ENCODE measurements at regions not wholly inside any gene's neighbourhood (a gene's known extent, or its start where the extent isn't known, plus 50 kb on each side); places are given as distances from the start of the nearest gene placed in this dataset.

DNA sequence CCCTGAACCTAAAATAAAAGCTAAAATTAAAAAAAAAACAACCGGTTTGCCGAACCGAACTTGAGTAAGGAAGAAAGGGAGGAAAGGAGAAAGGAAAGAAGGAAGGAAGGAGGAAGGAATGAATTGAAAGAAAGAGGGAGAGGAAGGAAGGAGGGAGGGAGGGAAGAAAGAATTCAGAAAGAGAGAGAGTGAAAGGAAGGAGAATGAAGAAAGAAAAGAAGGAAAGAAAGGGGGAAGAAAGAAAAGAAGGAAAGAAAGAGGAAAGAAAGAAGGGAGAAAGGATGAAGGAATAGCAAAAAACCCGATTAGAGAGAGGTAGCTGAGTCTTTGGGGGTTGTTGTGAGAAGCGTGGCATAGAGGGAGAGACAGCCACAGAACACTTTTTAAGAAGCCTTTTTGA is 121.4 kb downstream of the FGF18 start:
- no TSS peak for BruUV-seq (replicated peaks)
- H3K9me3 ChIP-seq (ENCODE audit: low read length): no peaks in the 10 kb centered on the region
- TF ChIP-seq ZKSCAN8 (CRISPR knock-in tag; IDR thresholded peaks at IDR 0.05; ENCODE audit: borderline replicate concordance) (no peak), FOXO1 (CRISPR knock-in tag; IDR thresholded peaks at IDR 0.05) (no peak), PHB2 (IDR thresholded peaks at IDR 0.05; ENCODE audit: partially characterized antibody) (no peak), TBX2 (CRISPR knock-in tag; IDR thresholded peaks at IDR 0.05; ENCODE audit: borderline replicate concordance) (no peak), ZNF264 (CRISPR knock-in tag; IDR thresholded peaks at IDR 0.05) (no peak), ZNF878 (CRISPR knock-in tag; IDR thresholded peaks at IDR 0.05) (no peak), KLF15 (CRISPR knock-in tag; IDR thresholded peaks at IDR 0.05; ENCODE audit: borderline replicate concordance) (no peak), FIP1L1 (IDR thresholded peaks at IDR 0.05; ENCODE audit: borderline replicate concordance, insufficient read depth, low read depth, low read length) (no peak), KLF9 (CRISPR knock-in tag; IDR thresholded peaks at IDR 0.05; ENCODE audit: low read depth) (no peak), ZNF678 (CRISPR knock-in tag; IDR thresholded peaks at IDR 0.05) (no peak)
- TF ChIP-seq, protein P1, sequence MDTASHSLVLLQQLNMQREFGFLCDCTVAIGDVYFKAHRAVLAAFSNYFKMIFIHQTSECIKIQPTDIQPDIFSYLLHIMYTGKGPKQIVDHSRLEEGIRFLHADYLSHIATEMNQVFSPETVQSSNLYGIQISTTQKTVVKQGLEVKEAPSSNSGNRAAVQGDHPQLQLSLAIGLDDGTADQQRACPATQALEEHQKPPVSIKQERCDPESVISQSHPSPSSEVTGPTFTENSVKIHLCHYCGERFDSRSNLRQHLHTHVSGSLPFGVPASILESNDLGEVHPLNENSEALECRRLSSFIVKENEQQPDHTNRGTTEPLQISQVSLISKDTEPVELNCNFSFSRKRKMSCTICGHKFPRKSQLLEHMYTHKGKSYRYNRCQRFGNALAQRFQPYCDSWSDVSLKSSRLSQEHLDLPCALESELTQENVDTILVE (CRISPR knock-in tag; IDR thresholded peaks at IDR 0.05): no peak
- ChIA-PET CTCF (ENCODE audit: low intra/inter-chr PET ratio, low total read pairs) (no interaction called here), POLR2A (no interaction called here)
- 57% methylated on average over 5 of the region's 5 CpGs for WGBS (ENCODE audit: low lambda C conversion rate)
- H3K4me1 ChIP-seq (ENCODE audit: insufficient read depth, low read length): no peaks in the 10 kb centered on the region
- H3K27me3 ChIP-seq (ENCODE audit: control insufficient read depth in 1 of 2, insufficient read depth in 2 of 2, low read length in 2 of 2): peaks cover 0 to 55% of the 10 kb centered on the region in 2 experiments; a peak in 2 of 5 replicates
- no peak overlapping the region for H3K4me2 ChIP-seq (ENCODE audit: low read depth, low read length)
- in situ Hi-C loops (cut with HindIII; ENCODE audit: extremely low pct_ligation_motif_present, low pct_unique_long_range_greater_than_20kb): no loop called here
- no peak for DNase-seq (ENCODE audit: low spot score)
- no peaks in the 10 kb centered on the region for H3K79me2 ChIP-seq (ENCODE audit: insufficient read depth, low read length)
- no peak for ATAC-seq
- H3K9ac ChIP-seq (ENCODE audit: insufficient read depth, low read depth, low read length): no peak overlapping the region
- H3K4me3 ChIP-seq (replicated peaks in 1 of 3; ENCODE audit: insufficient read depth in 1 of 3, low read depth in 2 of 3, low read length in 3 of 3): no peak overlapping the region
- no peak for FAIRE-seq
- no peaks in the 10 kb centered on the region for H3K36me3 ChIP-seq (replicated peaks in 1 of 2; ENCODE audit: control insufficient read depth in 1 of 2, insufficient read depth in 2 of 2, low read length in 2 of 2)
- H3K27ac ChIP-seq (ENCODE audit: extremely low read length, insufficient read depth, low read length): no peak overlapping the region
- no peak overlapping the region for H2AFZ ChIP-seq (ENCODE audit: low read length)
- H4K20me1 ChIP-seq (ENCODE audit: insufficient read depth, low read length): no peaks in the 10 kb centered on the region
- intact Hi-C loops (cut with micrococcal nuclease; ENCODE audit: unreplicated experiment): no loop called here

Measured in HepG2 (cell line).